HG03064 (cell line): ENCODE measurements at regions not wholly inside any gene's neighbourhood (a gene's known extent, or its start where the extent isn't known, plus 50 kb on each side); places are given as distances from the start of the nearest gene placed in this dataset.

Experiments
- ATAC-seq: cut with Tn5 transposase; IDR thresholded peaks from one replicate; pipeline ENCODE4 v1.9.1; 2021; ENCODE audit warnings: low read depth; ENCODE audit not compliant: unreplicated experiment

DNA sequence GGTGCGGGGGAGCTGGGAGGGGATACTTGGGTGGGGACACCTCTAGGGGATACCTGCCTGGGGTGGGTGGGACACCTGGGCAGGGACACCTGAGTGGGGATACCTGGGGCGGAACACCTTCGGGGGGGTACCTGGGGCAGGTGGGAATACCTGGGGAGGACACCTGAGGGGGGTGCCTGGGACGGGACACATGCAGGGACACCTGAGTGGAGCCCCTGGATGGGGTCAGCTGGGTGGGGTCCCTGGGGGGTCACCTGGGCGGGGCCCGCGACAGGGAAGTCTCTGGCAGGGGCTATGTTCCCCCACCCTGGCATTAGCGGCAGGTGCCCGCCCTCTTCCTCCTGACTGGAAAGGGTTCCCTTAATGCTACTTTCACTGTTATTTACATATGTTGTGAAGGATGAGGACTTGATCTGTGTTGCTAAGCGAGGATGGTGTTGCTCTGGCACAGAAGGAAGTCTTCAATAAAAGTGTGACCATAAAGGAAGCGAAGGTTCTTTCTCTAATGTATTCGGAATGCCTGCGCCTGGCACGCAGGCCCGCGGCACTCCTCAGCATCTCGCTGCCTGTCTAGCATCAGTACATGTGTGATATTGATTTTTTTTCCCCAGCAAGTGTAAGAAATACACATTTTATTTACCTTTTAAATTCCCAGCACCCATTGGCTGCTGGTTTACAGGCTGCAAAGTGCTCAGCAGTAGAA, 801.7 kb downstream of the BRD1 start:
- no peak for ATAC-seq

DNA sequence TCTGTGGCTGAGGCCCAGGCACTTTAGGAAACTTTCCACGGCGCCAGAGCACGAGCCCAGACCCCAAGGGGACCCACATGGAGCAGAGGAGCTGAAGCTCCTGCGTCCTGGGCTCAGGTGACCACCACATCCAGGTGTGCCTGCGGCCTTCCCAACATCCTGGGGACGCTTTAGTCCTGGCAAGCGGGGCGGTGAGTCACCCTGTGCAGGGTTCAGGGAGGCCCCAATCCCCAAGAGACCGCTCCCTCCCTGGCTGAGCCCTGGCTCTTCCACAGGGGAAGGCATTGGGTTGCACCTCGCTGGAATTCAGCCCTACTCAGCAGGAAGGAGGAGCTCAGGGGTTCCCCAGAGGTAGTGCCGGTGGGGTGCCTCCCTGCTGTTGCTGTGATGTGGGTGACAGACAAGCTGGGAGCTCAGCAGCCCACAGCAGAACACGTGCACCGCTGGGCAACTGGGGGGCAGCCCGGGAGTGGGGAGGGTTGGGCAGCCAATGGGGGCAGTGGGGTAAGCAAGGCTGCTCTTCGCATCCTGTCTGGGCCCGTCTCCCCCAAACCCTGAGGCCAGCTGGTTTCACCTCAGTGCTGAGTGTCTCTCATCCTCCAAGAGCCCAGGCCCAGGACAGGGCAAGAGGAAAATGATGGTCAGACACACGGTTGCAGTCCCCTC, 802.8 kb downstream of the BRD1 start:
- ATAC-seq, result no peak

DNA sequence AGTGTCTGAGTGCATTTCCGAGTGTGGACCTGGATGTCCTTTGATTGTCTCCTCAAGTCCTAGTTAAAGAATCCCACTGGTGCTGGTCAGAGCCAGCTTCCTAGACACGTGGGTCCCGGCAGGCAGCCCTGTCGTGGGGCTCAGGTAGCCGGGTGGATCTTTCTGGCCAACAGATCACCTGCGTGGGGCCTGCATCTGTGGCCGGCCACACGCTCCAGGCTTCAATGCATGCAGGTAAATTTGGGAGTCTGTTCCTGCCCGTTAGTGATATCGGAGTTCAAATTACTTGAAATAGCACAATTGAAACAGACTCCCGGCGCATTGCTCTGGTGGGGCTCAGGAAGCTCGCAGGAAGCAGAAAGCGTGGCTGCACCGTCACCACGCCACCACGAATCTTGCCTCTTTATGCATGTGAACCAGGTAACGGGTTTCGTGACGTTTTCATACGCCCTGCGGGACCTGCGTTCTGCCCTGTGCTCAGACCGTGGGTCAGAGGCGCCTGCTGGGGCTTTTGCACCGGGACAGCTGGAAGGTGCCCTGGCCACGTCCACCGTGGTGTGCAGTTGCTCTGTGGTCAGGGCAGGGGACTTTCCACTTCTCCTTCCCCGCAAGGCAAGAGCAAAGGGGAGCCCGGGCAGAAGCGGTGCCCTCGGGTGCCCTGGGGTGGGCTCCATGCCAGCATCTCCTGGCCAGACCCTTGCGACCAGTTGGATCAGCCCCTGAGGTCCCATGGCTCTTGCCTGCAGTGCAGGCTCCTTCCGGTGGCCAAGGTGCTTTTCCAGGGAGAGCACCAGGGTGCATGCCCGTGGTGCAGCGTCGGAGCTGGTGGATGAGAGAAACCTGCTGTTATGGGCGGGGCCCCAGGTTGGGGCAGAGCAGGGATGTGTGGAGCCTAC, 803.5 kb downstream of the BRD1 start:
- no peak for ATAC-seq

DNA sequence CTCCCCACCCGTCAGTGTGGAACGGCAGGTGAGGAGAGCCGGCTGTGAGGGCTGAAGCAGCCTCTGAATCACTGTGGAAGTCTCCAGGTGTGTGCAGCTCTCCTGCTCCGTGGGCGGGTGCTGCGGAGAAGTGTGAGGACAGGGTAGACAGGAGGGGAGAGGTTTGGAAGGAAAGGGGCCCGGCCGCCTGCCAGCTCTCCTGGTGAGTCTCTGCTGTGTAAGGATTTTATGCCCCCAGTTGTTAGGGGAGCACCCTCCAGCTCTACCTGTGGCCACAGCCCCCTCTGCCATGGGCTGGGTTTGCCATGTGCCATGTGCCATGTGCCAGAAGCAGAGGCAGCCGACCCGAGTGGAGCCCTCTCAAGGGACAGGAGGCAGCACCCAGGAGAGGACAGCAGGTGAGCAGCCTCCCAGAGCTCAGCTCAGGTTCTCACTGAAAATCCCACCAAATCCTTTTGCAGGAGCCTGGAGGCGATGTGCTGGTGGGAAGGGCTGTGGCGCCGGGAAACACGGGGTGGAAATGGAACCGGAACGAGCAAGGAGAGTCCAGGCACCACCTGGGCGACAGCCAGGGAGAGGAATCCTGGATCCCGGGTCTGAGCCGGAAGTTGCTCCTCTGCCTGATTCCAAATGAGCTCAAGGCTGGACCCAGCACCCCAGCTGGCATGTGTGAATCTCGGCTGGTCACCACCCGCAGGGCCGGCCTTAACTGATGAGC, 804.4 kb downstream of the BRD1 start:
- ATAC-seq, result no peak

DNA sequence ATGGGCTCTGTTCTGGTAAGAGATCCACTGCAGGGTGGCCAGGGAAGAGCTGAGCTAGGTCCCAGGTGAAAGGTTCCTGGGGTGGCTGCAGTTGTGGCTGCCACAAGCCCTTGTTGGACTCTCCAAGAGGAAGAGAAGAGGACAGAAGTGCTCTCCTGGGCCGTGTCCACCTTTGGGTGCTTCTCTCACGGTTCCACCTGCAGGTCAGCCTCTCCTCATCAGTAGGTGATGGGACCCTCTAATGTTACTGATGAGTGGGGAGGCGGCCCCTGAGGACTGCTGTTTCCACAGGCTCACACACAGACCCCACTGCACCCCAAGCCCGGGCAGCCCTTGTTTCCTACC, 804.9 kb downstream of the BRD1 start:
- no peak for ATAC-seq

DNA sequence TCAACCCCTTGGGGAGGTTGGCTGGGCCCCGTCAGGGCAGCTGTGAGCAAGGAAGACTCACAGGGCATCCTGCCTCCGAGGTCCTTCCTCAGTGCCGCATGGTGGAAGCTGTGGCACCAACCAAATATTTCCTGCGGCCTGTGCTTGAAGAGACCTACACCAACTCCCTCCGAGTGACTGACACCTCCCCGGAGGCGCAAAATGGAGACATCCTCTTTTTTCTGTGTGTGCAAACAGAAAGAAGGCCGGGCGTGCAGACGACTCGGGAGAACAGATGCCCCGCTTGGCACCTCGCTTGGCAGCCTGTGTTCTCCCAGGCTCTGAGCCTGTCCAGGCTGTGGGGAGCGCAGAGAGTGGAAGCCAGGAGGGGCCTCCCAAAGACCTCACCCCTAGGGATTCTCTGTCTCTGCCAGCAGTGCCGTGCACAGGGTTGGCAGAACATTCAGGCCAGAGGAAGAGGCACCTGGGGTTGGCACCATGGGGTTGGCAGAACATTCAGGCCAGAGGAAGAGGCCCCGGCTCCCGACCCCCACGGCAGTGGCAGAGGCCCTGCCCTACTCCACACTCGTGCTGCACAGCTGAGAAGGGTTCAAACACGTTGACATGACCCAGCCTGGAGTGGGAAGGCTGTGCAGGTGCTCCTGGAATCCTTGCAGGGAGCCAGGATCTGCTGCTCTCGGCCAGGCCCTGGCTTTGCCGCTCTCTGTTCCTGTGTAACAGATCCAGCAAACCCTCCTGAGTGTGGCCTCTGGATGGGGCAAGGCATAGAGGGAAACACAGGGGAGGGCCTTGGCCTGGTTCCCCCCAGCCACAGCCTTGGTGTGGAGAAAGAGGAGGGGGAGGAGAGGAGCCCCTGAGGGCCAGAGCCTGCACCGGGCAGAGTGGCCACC, 805.5 kb downstream of the BRD1 start:
- no peak for ATAC-seq

DNA sequence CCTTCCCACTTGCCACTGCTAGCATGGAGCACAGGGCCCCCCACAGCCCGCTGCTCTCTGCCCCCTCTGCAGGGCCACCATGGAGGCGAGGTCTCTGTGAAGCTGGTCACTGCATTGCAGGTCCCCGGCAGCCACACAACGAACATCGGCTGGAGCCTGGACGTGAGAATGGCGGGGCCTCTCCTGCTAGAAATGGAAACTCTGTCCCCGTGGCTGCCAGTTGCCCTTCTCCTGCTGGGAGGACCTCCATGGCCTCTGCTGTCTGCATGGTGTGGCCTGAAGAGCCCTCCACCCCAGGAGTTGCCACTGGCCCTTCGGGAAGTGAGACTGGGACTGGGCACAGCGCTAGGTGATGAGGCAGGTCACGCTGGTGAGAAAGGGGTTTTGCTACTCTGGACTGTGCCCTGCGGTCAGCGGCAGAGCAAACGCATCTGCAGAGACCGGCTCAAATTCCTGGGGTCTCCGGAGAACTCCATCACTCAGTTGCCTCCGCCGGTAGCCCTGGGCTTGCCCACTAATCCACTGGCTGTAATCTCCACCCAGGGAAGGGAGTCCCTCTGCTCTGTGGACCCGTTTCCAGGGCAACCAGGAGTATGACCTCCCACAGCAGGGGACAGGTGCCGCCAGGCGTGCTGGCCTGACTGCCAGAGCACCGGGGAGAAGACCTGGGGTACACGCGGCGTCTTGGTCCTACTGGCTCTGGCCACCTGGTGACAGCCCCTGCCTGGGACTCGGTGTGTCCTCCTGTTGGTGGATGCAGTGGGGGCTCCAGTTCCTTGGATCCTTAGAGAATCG, 806.3 kb downstream of the BRD1 start:
- no peak for ATAC-seq

DNA sequence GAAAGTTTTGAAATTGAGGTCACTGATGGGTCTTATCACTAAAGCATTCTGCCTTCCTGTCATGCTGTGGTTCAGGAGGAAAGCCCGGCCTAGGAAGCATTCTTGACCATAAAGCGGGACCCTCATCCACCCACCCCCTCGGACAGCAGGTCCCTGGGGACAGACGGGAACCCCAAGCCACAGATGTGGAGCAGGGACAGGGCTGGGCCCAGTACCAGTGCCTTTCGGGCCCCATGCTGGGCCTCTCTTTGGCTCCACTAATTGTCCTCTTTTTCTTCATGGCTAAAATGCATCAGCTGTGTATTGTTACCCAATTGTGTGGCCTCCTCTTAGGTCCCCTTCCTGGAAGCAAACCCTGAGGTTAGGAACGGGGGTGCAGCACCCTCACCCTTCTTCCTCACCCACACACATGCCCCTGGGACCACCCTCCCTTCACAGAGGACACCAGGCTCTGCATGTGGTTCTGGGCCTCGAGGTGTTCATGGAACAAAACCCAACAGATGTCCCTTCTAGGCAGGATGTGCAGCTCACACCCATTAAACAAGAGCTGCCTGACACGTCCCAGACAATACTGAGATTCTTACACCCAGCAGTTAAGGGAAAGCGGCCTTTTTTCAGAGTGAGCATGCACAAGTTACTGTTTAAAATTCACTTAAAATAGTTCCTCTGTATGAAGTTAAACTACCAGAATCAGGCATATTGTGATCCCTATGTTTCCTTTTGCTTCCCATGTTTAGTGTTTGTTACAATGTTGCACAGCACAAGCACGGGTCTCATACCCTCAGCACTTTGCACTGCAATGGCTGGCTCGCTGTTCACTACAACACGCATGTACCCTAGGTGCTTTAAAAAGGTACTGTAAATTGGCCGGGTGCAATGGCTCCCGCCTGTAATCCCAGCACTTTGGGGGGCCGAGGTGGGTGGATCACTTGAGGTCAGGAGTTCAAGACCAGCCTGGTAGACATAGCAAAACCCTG, 807.6 kb downstream of the BRD1 start:
- ATAC-seq, result no peak

DNA sequence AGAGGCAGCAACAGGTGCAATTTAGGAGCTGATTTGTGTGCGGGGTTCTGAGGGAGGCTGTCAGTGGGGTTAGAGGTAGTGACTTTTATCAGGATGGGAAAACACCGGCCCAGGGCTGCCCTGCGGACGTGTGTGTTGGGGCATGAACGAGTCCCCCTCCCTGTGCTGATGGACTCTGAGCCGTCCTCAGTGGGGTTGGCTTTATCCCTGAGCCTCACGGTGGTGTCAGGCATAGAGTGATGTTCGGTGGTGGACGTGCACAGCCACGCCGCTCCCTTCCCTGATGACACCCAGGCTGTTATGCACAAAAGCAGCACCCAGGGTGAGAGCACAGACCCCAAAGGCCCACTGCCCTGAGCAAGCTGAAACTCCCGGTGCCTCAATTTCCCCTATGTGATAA, 809.1 kb downstream of the BRD1 start:
- ATAC-seq, result no peak

DNA sequence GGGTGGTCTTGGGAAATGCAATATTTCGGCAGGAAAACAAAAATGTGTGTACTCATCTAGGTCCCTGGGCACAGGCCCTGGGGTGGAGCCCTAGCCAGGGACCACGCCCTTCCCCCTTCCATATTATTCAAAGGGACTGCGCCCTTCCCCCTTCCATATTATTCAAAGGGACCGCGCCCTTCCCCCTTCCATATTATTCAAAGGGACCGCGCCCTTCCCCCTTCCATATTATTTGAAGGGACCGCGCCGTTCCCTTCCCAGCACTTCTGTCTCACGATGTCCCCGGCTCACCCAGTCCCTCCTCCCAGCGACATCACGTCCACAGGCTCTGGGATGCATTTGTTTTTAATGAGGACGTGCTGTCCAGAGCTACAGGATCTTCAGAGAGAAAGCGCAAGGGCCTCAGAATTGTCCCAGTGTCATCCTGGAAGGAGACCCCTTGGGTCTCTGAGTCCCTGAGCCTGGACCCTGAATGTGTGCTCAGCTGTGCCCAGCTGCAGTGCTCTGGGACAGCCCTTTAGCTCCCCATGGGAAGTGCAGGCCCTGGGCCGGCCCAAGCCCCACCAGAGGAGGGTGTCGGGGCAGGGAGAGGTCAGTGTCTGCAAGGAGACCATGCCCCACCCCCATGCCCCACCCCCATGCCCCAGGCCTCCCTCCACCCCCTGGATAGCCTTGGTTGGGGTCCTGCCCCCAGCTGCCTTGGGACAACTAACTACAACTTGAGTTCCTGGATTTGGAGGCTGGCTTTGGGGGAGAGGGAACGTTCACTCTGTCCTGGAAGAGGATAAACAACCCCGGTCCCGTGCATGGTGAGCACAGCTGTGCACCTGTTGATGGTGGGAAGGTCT, 810.0 kb downstream of the BRD1 start:
- ATAC-seq, result no peak

DNA sequence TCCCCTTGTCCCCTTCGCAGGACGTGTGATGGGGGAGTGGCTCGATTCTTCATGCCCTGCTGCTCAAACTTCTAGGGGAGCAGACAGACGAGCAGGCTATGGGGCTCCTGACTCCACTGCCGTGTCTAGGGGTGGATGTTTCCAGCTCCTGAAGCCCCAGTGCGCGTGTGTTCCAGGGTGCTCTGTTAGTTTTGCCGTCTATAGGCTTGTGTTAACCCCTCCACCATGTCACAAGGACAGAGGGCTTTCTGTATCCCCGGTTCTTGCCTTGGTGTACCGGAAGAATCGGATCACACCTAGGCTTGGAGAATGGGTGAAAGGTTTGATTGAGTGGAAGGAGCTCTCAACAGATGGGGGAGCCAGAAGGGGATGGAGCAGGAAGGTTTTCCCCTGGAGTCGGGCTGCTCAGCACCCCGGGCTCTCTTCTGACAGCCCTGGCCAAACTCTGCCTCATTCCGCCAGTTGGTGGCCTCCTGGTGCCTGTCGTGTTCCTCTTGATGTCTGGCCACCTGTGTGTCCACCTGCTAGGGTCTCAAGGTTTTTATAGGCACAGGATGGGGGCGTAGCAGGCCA, 810.7 kb downstream of the BRD1 start:
- ATAC-seq, result no peak

DNA sequence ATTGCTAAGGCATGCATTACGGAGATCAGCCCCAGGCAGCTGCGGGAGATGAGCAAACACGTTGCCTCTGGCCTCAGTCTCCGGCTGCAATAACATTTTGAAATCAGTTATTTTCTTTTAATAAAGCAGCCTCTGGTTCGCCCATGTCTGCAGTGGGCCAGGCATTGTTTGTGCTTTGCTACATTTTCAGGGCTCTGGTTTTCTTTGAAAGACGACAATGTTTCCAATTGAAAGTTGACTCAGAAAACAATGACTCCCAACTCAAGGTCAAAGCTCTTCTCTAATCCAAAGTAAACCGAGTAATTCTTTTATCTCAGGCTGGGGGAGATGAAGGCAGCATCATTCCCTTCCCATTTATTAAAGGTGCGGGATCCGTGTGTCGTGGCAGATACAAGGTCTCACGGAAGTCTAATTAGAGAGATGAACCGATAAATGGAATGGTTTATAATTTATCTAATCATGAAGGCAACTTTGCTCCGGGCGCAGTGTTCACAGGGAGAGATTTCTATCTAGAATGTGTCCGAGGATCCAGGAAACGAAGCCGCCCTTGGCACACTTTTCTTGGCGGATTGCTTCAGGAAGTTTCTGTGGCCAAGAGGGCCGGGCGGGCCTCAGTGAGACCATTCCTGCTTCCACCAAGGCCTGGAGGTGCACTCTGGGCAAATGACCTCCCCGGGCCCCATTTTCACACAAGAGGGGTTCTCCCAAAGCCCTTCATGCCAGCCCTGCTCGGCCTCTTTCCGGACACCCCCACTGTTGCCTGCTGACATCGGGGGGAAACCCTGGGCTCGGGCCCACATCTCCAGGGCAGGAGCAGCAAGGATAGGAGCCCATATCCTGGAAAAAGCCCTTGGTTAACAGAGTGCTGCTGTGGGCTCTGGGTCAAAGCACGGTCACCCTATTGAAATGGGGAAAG, 811.4 kb downstream of the BRD1 start:
- ATAC-seq, result no peak

DNA sequence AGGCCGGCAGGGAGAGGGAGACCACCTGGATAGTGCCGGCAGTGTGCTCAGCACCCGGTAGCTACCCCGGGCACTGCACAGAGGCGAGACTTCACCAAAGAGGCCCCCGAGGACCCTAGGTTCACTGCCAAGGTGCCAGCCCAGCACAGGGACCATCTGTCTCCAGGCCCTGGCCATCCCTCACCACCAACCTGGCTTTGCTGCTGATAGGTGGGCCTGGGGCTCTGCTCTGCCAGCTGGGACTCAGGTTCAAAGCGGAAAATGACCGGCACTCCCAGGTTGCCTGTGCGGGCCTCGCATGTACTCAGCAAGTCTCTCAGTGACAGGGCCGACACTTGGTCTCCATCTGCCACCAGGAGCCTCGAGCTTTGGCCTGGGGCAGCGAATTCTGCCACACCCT, 812.2 kb downstream of the BRD1 start:
- no peak for ATAC-seq

DNA sequence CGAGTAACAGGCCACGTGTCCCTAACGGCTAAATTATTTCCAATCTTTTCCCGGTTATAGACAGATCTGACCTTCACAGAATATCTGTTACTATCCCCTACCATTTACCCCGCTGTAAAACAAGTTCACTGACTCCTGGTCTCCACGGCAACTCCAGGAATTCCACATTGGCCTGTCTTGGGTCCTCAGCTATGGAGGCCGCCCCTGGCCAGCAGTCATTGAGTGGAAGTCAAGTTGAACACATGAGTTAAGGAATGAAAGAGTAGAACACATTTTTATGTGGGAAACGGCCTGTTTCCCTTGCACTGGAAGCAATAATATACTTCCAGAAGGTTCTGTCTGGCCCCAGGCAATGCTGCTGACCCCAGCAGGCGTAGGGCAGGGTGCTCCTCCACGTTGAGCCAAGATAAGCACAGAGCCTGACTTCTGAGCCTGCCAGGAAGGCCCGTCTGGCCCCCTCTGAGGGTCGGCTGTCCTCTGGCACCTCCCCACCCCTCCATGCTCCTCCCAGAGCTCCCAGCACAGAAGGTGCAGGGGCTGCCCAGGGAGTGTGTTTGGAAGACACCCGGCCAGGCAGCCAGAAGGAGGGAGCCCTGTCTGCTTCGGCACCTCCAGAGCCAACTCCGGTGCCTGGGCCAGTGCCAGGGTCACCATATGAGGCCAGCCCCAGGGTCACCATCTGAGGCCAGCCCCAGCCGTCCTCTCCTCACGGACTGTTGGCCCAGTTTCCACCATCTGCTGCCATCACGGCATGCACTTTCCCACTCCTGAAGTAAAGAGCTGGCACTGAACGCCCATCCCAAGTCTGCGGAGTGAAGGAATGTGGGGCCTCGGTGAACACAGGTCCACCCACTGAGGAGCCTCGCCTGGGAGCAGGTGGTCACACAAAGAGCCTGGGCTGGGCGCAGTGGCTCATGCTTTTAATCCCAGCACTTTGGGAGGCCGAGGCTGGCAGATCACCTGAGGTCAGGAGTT, 813.2 kb downstream of the BRD1 start:
- no peak for ATAC-seq

DNA sequence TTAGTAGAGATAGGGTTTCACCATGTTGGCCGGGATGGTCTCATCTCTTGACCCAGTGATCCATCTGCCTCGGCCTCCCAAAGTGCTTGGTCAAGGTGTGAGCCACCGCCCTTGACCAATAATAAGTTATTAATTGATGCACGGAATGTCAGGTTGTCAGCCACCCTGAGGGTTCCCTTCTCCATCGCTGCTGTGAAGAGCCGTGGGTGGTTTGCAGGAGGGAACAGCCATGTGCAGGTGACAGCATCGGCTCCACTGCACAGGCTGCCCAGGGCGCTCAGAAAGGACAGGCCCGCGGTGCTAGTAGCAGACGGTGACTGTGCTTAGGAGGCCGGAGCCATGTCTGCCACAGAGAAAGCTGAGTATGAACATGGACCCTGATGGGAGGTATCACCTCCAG, 814.0 kb downstream of the BRD1 start:
- no peak for ATAC-seq
